Ovary (tissue), 7 donors: ENCODE measurements at regions not wholly inside any gene's neighbourhood (a gene's known extent, or its start where the extent isn't known, plus 50 kb on each side); places are given as distances from the start of the nearest gene placed in this dataset.

Source experiments
- DNase-seq, 5 donors: peaks; one replicate each; pipeline ENCODE4 v3.0.0-alpha.2; 2019 to 2020
- H3K27ac ChIP-seq, 2 donors: fragments of 200-600 bp; one replicate each; pipeline versions ENCODE4 v1.5.1 to v1.8.0; 2019 to 2022
- H3K27me3 ChIP-seq: fragments of 200-600 bp; one replicate; pipeline ENCODE4 v1.8.0; 2022
- H3K36me3 ChIP-seq: fragments of 200-600 bp; sonication (generic); one replicate; pipeline ENCODE4 v1.5.1; 2019
- H3K4me1 ChIP-seq: one replicate; pipeline ENCODE4 v1.8.1; 2013; ENCODE audit warnings: mild to moderate bottlenecking, moderate library complexity; ENCODE audit not compliant: insufficient read depth
- H3K4me3 ChIP-seq: fragments of 200-600 bp; sonication (generic); one replicate; pipeline ENCODE4 v1.5.1; 2017
- H3K9me3 ChIP-seq, 2 donors: fragments of 200-600 bp in 1 of 2; sonication (generic) in 1 of 2; one replicate each; pipeline versions ENCODE4 v1.5.1 to v1.8.1; 2013 to 2019; ENCODE audit warnings: mild to moderate bottlenecking in 1 of 2, moderate library complexity in 1 of 2
- CTCF ChIP-seq, 3 donors: fragments of 450-650 bp in 2 of 3; fragments of 200-600 bp in 1 of 3; IDR thresholded peaks; one replicate each; pipeline versions ENCODE4 v1.5.1 to v1.8.0; 2016 to 2022; ENCODE audit warnings: antibody characterized with exemption in 3 of 3, mild to moderate bottlenecking in 1 of 3
- EP300 ChIP-seq: sonication (generic); formaldehyde crosslinking; IDR thresholded peaks from one replicate; pipeline ENCODE4 v1.6.1; 2017; ENCODE audit warnings: antibody characterized with exemption
- POLR2A ChIP-seq: fragments of 450-650 bp; IDR thresholded peaks from one replicate; pipeline ENCODE4 v1.6.1; 2017; ENCODE audit warnings: antibody characterized with exemption, mild to moderate bottlenecking, moderate library complexity
- WGBS, 3 donors: extraction: QIAGEN DNeasy Blood & Tissue Kit in 1 of 3; methylation state at CpG; one replicate each; pipeline versions ENCODE4 v1.1.5 to v1.1.7; 2013 to 2017; 5-methylcytosine and 5-hydroxymethylcytosine counted together
- intact Hi-C, 4 donors: fragments of 100-400 bp; cut with DNase I; formaldehyde crosslinking; loops; one replicate each; pipeline versions ENCODE4 v1.11.0 to v1.15.1; 2022 to 2023
- donor health status: DM: no; HTN: no; CAD: no; lungs with moderate emphysema.
- donor health status: DM: no; HTN: no; CAD: no.
- donor health status: Bipolar disorder and iron deficiency.
- donor health status: DM: no; HTN: no; CAD: no.
- donor health status: DM: yes; HTN: yes; CAD: no.

- DNase-seq, result no peak
- WGBS, 3 donors, result 86 to 91% (median 89%) methylated on average over 12 of the region's 12 CpGs
- TF ChIP-seq POLR2A (no peak), CTCF (IDR thresholded peaks at IDR 0.05) (no peak), EP300 (no peak)
- Histone ChIP-seq H3K9me3 (no peaks in the 10 kb centered on the region), H3K27me3 (no peaks in the 10 kb centered on the region), H3K27ac (no peak overlapping the region), H3K36me3 (no peaks in the 10 kb centered on the region), H3K4me1 (no peaks in the 10 kb centered on the region), H3K4me3 (no peak overlapping the region)
- intact Hi-C loops, result no loop called here
These were observed 64.8 kb upstream of the AMZ2 start for GRCh38 chr17:68182940-68183551.

- intact Hi-C loops, result no loop called here
- H3K27ac ChIP-seq, result no peak overlapping the region
These were observed 63.7 kb upstream of the AMZ2 start for GRCh38 chr17:68184141-68184571.

GRCh38 chr17:68184816-68185436, 62.9 kb upstream of the AMZ2 start:
- no peaks in the 10 kb centered on the region for H3K9me3 ChIP-seq
- no peak overlapping the region for H3K27ac ChIP-seq
- no peaks in the 10 kb centered on the region for H3K27me3 ChIP-seq
- DNase-seq, result no peak
- TF ChIP-seq EP300 (no peak), POLR2A (no peak), CTCF (IDR thresholded peaks at IDR 0.05) (no peak)
- intact Hi-C loops, result no loop called here
- no peak overlapping the region for H3K4me3 ChIP-seq
- H3K4me1 ChIP-seq, result no peaks in the 10 kb centered on the region
- no peaks in the 10 kb centered on the region for H3K36me3 ChIP-seq
- 87 to 93% (median 92%) methylated on average over 4 of the region's 4 CpGs for WGBS, 3 donors

More at GRCh38 chr17:68184141-68184571, 63.7 kb upstream of the AMZ2 start:
- WGBS, 3 donors, result 71 to 85% (median 79%) methylated on average over 10 of the region's 10 CpGs
- Histone ChIP-seq H3K36me3 (no peaks in the 10 kb centered on the region), H3K4me1 (no peaks in the 10 kb centered on the region), H3K27me3 (no peaks in the 10 kb centered on the region), H3K4me3 (no peak overlapping the region), H3K9me3 (no peaks in the 10 kb centered on the region)
- no peak for DNase-seq
- TF ChIP-seq EP300 (no peak), POLR2A (no peak), CTCF (IDR thresholded peaks at IDR 0.05) (no peak)

GRCh38 chr17:68185820-68186219, 62.0 kb upstream of the AMZ2 start:
- H3K9me3 ChIP-seq, result no peaks in the 10 kb centered on the region
- 96 to 100% (median 97%) methylated on average over 2 of the region's 2 CpGs for WGBS, 3 donors
- no peak overlapping the region for H3K27ac ChIP-seq
- DNase-seq, result no peak
- TF ChIP-seq EP300 (no peak), POLR2A (no peak), CTCF (IDR thresholded peaks at IDR 0.05) (no peak)
- H3K4me3 ChIP-seq, result no peak overlapping the region
- H3K27me3 ChIP-seq, result no peaks in the 10 kb centered on the region
- intact Hi-C loops, result no loop called here
- H3K36me3 ChIP-seq, result no peaks in the 10 kb centered on the region
- no peaks in the 10 kb centered on the region for H3K4me1 ChIP-seq
